Putamen (tissue), 1 donor: ENCODE measurements at regions not wholly inside any gene's neighbourhood (a gene's known extent, or its start where the extent isn't known, plus 50 kb on each side); places are given as distances from the start of the nearest gene placed in this dataset.

Source experiments
- DNase-seq: peaks from one replicate; pipeline ENCODE4 v3.0.0-alpha.2; 2016; ENCODE audit warnings: low spot score

DNA sequence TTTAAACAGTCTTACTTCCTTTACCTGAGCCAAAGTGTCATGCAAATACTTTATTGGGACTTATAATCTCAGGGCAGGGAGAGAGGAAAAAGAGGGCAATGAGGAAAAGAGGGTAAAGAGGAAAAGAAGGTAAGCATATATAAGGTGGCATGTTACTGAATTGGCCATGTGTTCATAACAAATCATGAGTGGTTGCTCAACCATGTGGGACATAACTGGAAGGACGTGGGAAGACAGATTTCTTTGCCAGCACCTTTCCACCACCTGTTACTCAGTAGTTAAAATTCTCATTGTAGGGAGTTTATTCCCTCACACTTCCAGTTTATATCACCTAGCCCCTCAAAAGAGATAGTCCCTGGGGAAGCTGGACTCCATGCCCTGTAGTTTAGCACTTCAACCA is 54.7 kb upstream of the TPRG1 start:
- DNase-seq: no peak

DNA sequence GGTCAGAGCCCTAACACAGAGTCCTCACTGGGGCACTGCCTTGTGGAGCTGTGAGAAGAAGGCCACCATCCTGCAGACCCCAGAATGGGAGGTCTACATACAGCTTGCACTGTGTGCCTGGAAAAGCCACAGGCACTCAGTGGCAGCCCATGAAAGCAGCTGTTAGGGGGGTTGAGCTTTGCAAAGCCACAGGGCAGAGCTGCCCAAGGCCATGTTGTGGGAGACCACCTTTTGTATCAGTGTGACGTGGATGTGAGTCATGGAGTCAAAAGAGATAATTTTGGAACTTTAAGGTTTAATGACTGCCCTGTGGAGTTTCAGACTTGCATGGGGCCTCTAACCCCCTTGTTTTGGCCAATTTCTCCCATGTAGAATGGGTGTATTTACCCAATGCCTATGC is 52.9 kb upstream of the TPRG1 start:
- no peak for DNase-seq

- no peak for DNase-seq
Measured at GRCh38 chr3:189119950-189120349, 51.8 kb upstream of the TPRG1 start.

GRCh38 chr3:189121092-189121491 is 50.7 kb upstream of the TPRG1 start:
- DNase-seq: no peak
